Loucy (cell line): ENCODE measurements at regions not wholly inside any gene's neighbourhood (a gene's known extent, or its start where the extent isn't known, plus 50 kb on each side); places are given as distances from the start of the nearest gene placed in this dataset.

Experiments used
- H2AFZ ChIP-seq: fragments of 200-600 bp; sonication (generic); 2 replicates; pipeline ENCODE4 v1.6.0; 2016; ENCODE audit warnings: antibody characterized with exemption, mild to moderate bottlenecking, low read length, moderate library complexity
- H3F3A ChIP-seq: fragments of 200-600 bp; 2 replicates; pipeline ENCODE4 v1.6.0; 2016; ENCODE audit warnings: antibody characterized with exemption, low read depth, mild to moderate bottlenecking
- H3K27me3 ChIP-seq: fragments of 200-600 bp; sonication (generic); 2 replicates; pipeline ENCODE4 v1.6.1; 2014; ENCODE audit warnings: low read length, mild to moderate bottlenecking; ENCODE audit not compliant: insufficient read depth, poor library complexity, severe bottlenecking
- H3K36me3 ChIP-seq: fragments of 200-600 bp; sonication (generic); 2 replicates; pipeline ENCODE4 v1.6.1; 2016; ENCODE audit warnings: low read length; ENCODE audit not compliant: insufficient read depth
- H3K4me1 ChIP-seq: fragments of 200-600 bp; sonication (generic); 2 replicates; pipeline ENCODE4 v1.5.1; 2014; ENCODE audit warnings: low read length, mild to moderate bottlenecking; ENCODE audit not compliant: insufficient read depth, poor library complexity, severe bottlenecking
- H3K4me2 ChIP-seq: fragments of 200-600 bp; sonication (generic); 2 replicates; pipeline ENCODE4 v1.6.0; 2014; ENCODE audit warnings: antibody characterized with exemption, low read length, low read depth, mild to moderate bottlenecking; ENCODE audit not compliant: poor library complexity, severe bottlenecking
- H3K4me3 ChIP-seq: fragments of 200-600 bp; sonication (generic); 2 replicates; pipeline ENCODE4 v1.5.1; 2014; ENCODE audit warnings: low read length, mild to moderate bottlenecking, mixed read lengths; ENCODE audit not compliant: poor library complexity, severe bottlenecking
- H3K79me2 ChIP-seq: fragments of 200-600 bp; sonication (generic); 2 replicates; pipeline ENCODE4 v1.6.1; 2014; ENCODE audit warnings: low read length; ENCODE audit not compliant: insufficient read depth
- H3K9ac ChIP-seq: fragments of 200-600 bp; sonication (generic); 2 replicates; pipeline ENCODE4 v1.6.0; 2014; ENCODE audit warnings: mild to moderate bottlenecking, low read depth, low read length, moderate library complexity; ENCODE audit not compliant: poor library complexity, severe bottlenecking
- H3K9me2 ChIP-seq: fragments of 200-600 bp; sonication (generic); replicated peaks from 2 replicates; pipeline ENCODE4 v1.6.1; 2016; ENCODE audit warnings: low read depth, low read length, mixed read lengths
- H3K9me3 ChIP-seq: fragments of 200-600 bp; sonication (generic); 2 replicates; pipeline ENCODE4 v1.6.1; 2014; ENCODE audit warnings: mild to moderate bottlenecking, antibody characterized with exemption, low read length, low read depth; ENCODE audit not compliant: insufficient read depth
- H4K20me1 ChIP-seq: fragments of 200-600 bp; sonication (generic); 2 replicates; pipeline ENCODE4 v1.6.0; 2014; ENCODE audit warnings: antibody characterized with exemption, low read length, mild to moderate bottlenecking; ENCODE audit not compliant: insufficient read depth, poor library complexity, severe bottlenecking
- CTCF ChIP-seq: fragments of 200-600 bp; sonication (generic); conservative IDR thresholded peaks from 2 replicates; pipeline ENCODE4 v1.5.1; 2014; ENCODE audit warnings: mild to moderate bottlenecking, antibody characterized with exemption, low read length
- EZH2phosphoT487 ChIP-seq: fragments of 200-600 bp; IDR thresholded peaks from 2 replicates; pipeline ENCODE4 v1.6.1; 2018; ENCODE audit warnings: antibody characterized with exemption, mild to moderate bottlenecking, moderate library complexity, borderline replicate concordance

GRCh38 chr5:57850109-57850508 is 367.5 kb upstream of the ACTBL2 start:
- Histone ChIP-seq H3K9ac (no peak overlapping the region), H3K4me3 (no peak overlapping the region), H3K4me2 (no peak overlapping the region), H3F3A (no peaks in the 10 kb centered on the region), H4K20me1 (no peaks in the 10 kb centered on the region), H2AFZ (no peak overlapping the region), H3K9me3 (no peaks in the 10 kb centered on the region), H3K9me2 (no peaks in the 10 kb centered on the region), H3K4me1 (no peaks in the 10 kb centered on the region), H3K27me3 (no peaks in the 10 kb centered on the region), H3K36me3 (no peaks in the 10 kb centered on the region), H3K79me2 (no peaks in the 10 kb centered on the region)
- TF ChIP-seq EZH2phosphoT487 (no peak), CTCF (no peak)

- no peak overlapping the region for H3K9ac ChIP-seq
- H3F3A ChIP-seq = no peaks in the 10 kb centered on the region
- no peaks in the 10 kb centered on the region for H3K36me3 ChIP-seq
- H3K9me3 ChIP-seq = no peaks in the 10 kb centered on the region
- H3K4me1 ChIP-seq = no peaks in the 10 kb centered on the region
- H3K9me2 ChIP-seq = no peaks in the 10 kb centered on the region
- no peak overlapping the region for H3K4me3 ChIP-seq
- H3K27me3 ChIP-seq = no peaks in the 10 kb centered on the region
- H4K20me1 ChIP-seq = no peaks in the 10 kb centered on the region
- TF ChIP-seq EZH2phosphoT487 (no peak), CTCF (no peak)
- no peak overlapping the region for H2AFZ ChIP-seq
- no peak overlapping the region for H3K4me2 ChIP-seq
- no peaks in the 10 kb centered on the region for H3K79me2 ChIP-seq
These were observed 362.4 kb upstream of the ACTBL2 start for GRCh38 chr5:57845025-57845424.

GRCh38 chr5:57844410-57844809 is 361.8 kb upstream of the ACTBL2 start:
- H4K20me1 ChIP-seq = no peaks in the 10 kb centered on the region
- no peak overlapping the region for H3K4me3 ChIP-seq
- no peaks in the 10 kb centered on the region for H3K9me3 ChIP-seq
- no peaks in the 10 kb centered on the region for H3F3A ChIP-seq
- H3K36me3 ChIP-seq = no peaks in the 10 kb centered on the region
- H2AFZ ChIP-seq = no peak overlapping the region
- H3K4me1 ChIP-seq = no peaks in the 10 kb centered on the region
- no peaks in the 10 kb centered on the region for H3K79me2 ChIP-seq
- no peak overlapping the region for H3K9ac ChIP-seq
- H3K9me2 ChIP-seq = no peaks in the 10 kb centered on the region
- H3K4me2 ChIP-seq = no peak overlapping the region
- TF ChIP-seq EZH2phosphoT487 (no peak), CTCF (no peak)
- H3K27me3 ChIP-seq = no peaks in the 10 kb centered on the region
